Gastrocnemius medialis (tissue), 4 donors: ENCODE measurements at regions not wholly inside any gene's neighbourhood (a gene's known extent, or its start where the extent isn't known, plus 50 kb on each side); places are given as distances from the start of the nearest gene placed in this dataset.

Source experiments
- ATAC-seq, 2 donors: fragments of 150-250 bp; one replicate each; pipeline ENCODE4 v1.9.1; 2016
- DNase-seq, 2 donors: peaks; one replicate each; pipeline ENCODE4 v3.0.0-alpha.2; 2019
- H3K27ac ChIP-seq, 4 donors: fragments of 200-600 bp; sonication (generic); 1 replicate in 1 of 4; 2 replicates in 3 of 4; pipeline ENCODE4 v1.5.1; 2016 to 2018; ENCODE audit warnings: mild to moderate bottlenecking in 2 of 4, moderate library complexity in 1 of 4
- H3K27me3 ChIP-seq, 3 donors: fragments of 200-600 bp; sonication (generic) in 2 of 3; 1 replicate in 1 of 3; 2 replicates in 2 of 3; pipeline versions ENCODE4 v1.5.1 to v1.6.0; 2016 to 2019; ENCODE audit warnings: mild to moderate bottlenecking in 1 of 3, moderate library complexity in 1 of 3
- H3K36me3 ChIP-seq, 2 donors: fragments of 200-600 bp; sonication (generic) in 1 of 2; one replicate each; pipeline ENCODE4 v1.5.1; 2017 to 2018
- H3K4me1 ChIP-seq, 2 donors: fragments of 200-600 bp; sonication (generic) in 1 of 2; one replicate each; pipeline ENCODE4 v1.5.1; 2016 to 2017; ENCODE audit warnings: mild to moderate bottlenecking in 2 of 2
- H3K4me3 ChIP-seq, 4 donors: fragments of 200-600 bp; sonication (generic) in 3 of 4; 1 replicate in 1 of 4; 2 replicates in 3 of 4; pipeline ENCODE4 v1.5.1; 2016 to 2019; ENCODE audit warnings: mild to moderate bottlenecking in 2 of 4
- H3K9me3 ChIP-seq, 3 donors: fragments of 200-600 bp; sonication (generic) in 2 of 3; 1 replicate in 1 of 3; 2 replicates in 2 of 3; pipeline ENCODE4 v1.5.1; 2016 to 2019
- POLR2A ChIP-seq, 2 donors: fragments of 450-650 bp; IDR thresholded peaks; one replicate each; pipeline ENCODE4 v1.6.1; 2017; ENCODE audit warnings: antibody characterized with exemption in 2 of 2, mild to moderate bottlenecking in 2 of 2, moderate library complexity in 2 of 2
- in situ Hi-C, 4 donors: fragments of 200-750 bp; cut with MboI; loops; one replicate each; pipeline versions ENCODE4 v1.15.0 to v1.8.0; 2017; ENCODE audit warnings: low sequenced_read_pairs in 4 of 4
- intact Hi-C: fragments of 100-400 bp; cut with DNase I; formaldehyde crosslinking; loops from one replicate; pipeline ENCODE4 v1.15.1; 2023; ENCODE audit warnings: low total_unique reads
- TF ChIP-seq, protein P1 (sequence below), 5 experiments: fragments of 450-650 bp in 3 of 5; fragments of 200-600 bp in 2 of 5; sonication (generic) in 2 of 5; IDR thresholded peaks in 4 of 5; conservative IDR thresholded peaks in 1 of 5; 1 replicate in 4 of 5; 2 replicates in 1 of 5; pipeline ENCODE4 v1.5.1; 2016 to 2019; ENCODE audit warnings: antibody characterized with exemption in 5 of 5, mild to moderate bottlenecking in 3 of 5, moderate library complexity in 3 of 5

DNA sequence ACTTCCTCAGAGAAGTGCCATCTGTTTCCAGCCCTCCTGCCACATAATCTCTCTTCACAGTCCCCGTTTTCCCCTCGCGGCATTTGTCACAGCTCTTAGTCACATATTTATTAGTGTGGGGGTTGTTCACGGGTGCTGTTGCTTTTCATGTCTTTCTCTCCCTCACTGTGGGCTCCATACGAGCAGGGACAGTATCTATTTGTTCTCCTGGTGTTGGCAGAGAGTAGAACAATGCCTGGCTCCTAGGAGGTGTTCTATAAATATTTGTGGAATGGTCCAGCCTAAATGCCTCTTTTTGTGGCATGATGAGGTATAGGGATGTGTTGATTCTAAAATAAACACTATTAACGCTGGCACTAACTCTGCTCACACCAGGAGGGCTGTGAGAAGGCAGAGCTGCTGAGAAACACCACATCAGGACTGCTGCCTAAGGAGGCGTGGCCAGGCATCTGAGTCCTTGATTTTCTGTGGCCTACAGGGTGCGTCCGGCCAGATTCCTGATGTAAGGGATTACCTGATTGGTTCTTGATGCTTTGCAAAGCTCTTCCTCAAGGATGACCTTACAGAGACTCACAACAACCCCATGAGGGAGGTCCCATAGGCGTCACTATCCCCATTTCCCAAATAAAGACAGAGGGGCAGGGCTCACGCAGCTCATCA lies 219.8 kb upstream of the ARID1B start:
- no peak overlapping the region for H3K4me3 ChIP-seq
- ATAC-seq, result no peak
- peak in 1 of 2 donors; percentile 21 for DNase-seq
- H3K4me1 ChIP-seq, result peaks cover 0 to 3% of the 10 kb centered on the region in 2 donors
- no peaks in the 10 kb centered on the region for H3K27me3 ChIP-seq
- H3K36me3 ChIP-seq, result no peaks in the 10 kb centered on the region
- TF ChIP-seq, protein P1, sequence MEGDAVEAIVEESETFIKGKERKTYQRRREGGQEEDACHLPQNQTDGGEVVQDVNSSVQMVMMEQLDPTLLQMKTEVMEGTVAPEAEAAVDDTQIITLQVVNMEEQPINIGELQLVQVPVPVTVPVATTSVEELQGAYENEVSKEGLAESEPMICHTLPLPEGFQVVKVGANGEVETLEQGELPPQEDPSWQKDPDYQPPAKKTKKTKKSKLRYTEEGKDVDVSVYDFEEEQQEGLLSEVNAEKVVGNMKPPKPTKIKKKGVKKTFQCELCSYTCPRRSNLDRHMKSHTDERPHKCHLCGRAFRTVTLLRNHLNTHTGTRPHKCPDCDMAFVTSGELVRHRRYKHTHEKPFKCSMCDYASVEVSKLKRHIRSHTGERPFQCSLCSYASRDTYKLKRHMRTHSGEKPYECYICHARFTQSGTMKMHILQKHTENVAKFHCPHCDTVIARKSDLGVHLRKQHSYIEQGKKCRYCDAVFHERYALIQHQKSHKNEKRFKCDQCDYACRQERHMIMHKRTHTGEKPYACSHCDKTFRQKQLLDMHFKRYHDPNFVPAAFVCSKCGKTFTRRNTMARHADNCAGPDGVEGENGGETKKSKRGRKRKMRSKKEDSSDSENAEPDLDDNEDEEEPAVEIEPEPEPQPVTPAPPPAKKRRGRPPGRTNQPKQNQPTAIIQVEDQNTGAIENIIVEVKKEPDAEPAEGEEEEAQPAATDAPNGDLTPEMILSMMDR (IDR thresholded peaks at IDR 0.05 in 4 of 5, conservative IDR thresholded peaks at IDR 0.05 in 1 of 5), result no peak
- TF ChIP-seq POLR2A (IDR thresholded peaks at IDR 0.05), result no peak
- no peak overlapping the region for H3K27ac ChIP-seq
- H3K9me3 ChIP-seq, result no peaks in the 10 kb centered on the region
- in situ Hi-C loops (loop anchor here (25.0 kb wide), 4 partner anchors 205 to 705 kb away; no protein-coding TSS in a partner anchor), intact Hi-C loops (no loop called here)

DNA sequence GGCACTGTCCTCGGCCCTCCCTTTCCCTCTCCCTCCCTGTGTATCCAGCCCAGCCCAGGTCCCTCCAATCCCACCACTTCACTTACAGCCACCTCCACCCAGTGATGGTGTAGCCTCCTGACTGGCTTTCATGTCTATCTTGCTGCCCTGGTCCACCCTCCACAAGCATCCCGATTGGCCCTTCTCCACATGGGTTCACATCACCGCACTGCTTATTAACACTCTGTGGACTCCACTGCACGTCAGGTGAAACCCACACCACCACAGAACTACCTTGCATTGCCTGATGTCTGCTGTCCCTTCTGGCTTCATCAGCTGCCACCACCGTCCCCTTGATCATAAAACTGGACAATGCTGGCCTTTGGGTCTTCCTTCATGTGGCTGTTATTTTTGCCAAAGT lies 220.4 kb upstream of the ARID1B start:
- H3K4me1 ChIP-seq, result peaks cover 0 to 3% of the 10 kb centered on the region in 2 donors
- no peak overlapping the region for H3K4me3 ChIP-seq
- H3K27ac ChIP-seq, result no peak overlapping the region
- in situ Hi-C loops (loop anchor here (25.0 kb wide), 4 partner anchors 205 to 705 kb away; no protein-coding TSS in a partner anchor), intact Hi-C loops (no loop called here)
- DNase-seq (no peak), ATAC-seq (no peak)
- H3K9me3 ChIP-seq, result no peaks in the 10 kb centered on the region
- TF ChIP-seq, protein P1 (IDR thresholded peaks at IDR 0.05 in 4 of 5, conservative IDR thresholded peaks at IDR 0.05 in 1 of 5), result no peak
- TF ChIP-seq POLR2A (IDR thresholded peaks at IDR 0.05), result no peak
- no peaks in the 10 kb centered on the region for H3K36me3 ChIP-seq
- no peaks in the 10 kb centered on the region for H3K27me3 ChIP-seq

DNA sequence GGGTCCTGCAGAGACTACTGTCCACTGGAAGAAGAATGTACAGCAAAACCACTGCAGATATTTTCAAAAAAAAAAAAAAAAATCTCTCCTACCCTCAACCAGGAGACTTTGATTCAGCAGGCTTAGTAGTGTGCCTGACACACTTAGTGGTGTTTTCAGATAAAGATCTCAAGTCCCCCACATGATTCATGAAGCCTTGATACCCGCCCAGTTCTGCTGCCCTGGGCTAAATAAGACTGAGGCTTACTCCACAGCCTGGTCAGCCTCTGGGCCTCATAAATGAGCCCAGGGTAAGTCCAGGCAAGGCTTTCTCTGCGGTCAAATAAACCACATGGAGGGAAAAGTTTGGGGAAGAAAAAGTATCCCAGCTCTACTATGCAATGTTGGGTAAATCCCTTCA lies 222.1 kb upstream of the ARID1B start:
- H3K36me3 ChIP-seq, result no peaks in the 10 kb centered on the region
- H3K27ac ChIP-seq, result no peak overlapping the region
- DNase-seq (no peak), ATAC-seq (no peak)
- no peaks in the 10 kb centered on the region for H3K27me3 ChIP-seq
- H3K9me3 ChIP-seq, result no peaks in the 10 kb centered on the region
- TF ChIP-seq POLR2A (IDR thresholded peaks at IDR 0.05), result no peak
- TF ChIP-seq, protein P1 (IDR thresholded peaks at IDR 0.05 in 4 of 5, conservative IDR thresholded peaks at IDR 0.05 in 1 of 5), result no peak
- intact Hi-C loops, result no loop called here
- H3K4me3 ChIP-seq, result no peak overlapping the region
- in situ Hi-C loops, result loop anchor here (25.0 kb wide), 4 partner anchors 207 to 707 kb away; no protein-coding TSS in a partner anchor
- peaks cover 0 to 3% of the 10 kb centered on the region in 2 donors for H3K4me1 ChIP-seq

DNA sequence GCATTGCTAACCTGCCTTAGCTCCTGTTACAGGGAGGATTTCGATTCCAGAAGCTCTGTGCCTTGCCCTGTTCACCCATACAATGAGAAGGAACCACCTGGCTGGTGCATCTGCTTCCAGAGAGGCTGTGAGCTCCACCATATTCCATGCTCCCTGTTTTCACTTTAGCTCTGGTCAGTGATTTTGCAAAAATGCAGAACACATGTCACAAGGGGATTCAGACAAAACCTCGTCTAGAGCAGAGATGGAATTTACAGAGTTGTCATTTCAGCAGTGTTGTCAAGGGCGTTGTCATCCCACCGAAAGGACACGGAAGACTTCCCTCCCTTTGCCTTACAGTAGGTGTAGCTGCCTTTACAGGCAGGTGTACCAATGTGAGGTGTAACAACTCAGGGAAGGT lies 223.0 kb upstream of the ARID1B start:
- H3K4me1 ChIP-seq, result peaks cover 0 to 3% of the 10 kb centered on the region in 2 donors
- no peak overlapping the region for H3K4me3 ChIP-seq
- in situ Hi-C loops, result loop anchor here (25.0 kb wide), 4 partner anchors 208 to 708 kb away; no protein-coding TSS in a partner anchor
- ATAC-seq (no peak), DNase-seq (no peak)
- TF ChIP-seq, protein P1 (IDR thresholded peaks at IDR 0.05 in 4 of 5, conservative IDR thresholded peaks at IDR 0.05 in 1 of 5), result no peak
- TF ChIP-seq POLR2A (IDR thresholded peaks at IDR 0.05), result no peak
- H3K27ac ChIP-seq, result no peak overlapping the region
- intact Hi-C loops, result no loop called here
- no peaks in the 10 kb centered on the region for H3K9me3 ChIP-seq
- H3K36me3 ChIP-seq, result no peaks in the 10 kb centered on the region
- H3K27me3 ChIP-seq, result no peaks in the 10 kb centered on the region
